ENCODE measurements at regions not wholly inside any gene's neighbourhood (a gene's known extent, or its start where the extent isn't known, plus 50 kb on each side); places are given as distances from the start of the nearest gene placed in this dataset.
A peak's percentile ranks its signal among the peaks of the same experiment; 100 is the strongest.

- WGBS, 4 donors, result 23 to 32% (median 28%) methylated on average over 5 of the region's 5 CpGs
- no peak for TF ChIP-seq POLR2A (IDR thresholded peaks at IDR 0.05)
- TF ChIP-seq CTCF (IDR thresholded peaks at IDR 0.05), result no peak
- Histone ChIP-seq H3K9me3 (no peaks in the 10 kb centered on the region), H3K36me3 (no peaks in the 10 kb centered on the region), H3K27me3 (peaks cover 0 to 17% (median 0%) of the 10 kb centered on the region in 9 donors), H3K4me1 (peaks cover 0 to 15% (median 0%) of the 10 kb centered on the region in 12 donors), H3K4me3 (no peak overlapping the region), H3K27ac (peak overlapping the region in 3 of 12 donors; percentile 28 to 44 (median 44))
- DNase-seq (peak in 2 of 5 donors; percentile 22 to 40), ATAC-seq (peak; percentile 70 to 86 (median 80))
- intact Hi-C loops (cut with DNase I), result no loop called here
Observed at GRCh38 chr7:69177461-69177861, 420.8 kb upstream of the AUTS2 start.

- Histone ChIP-seq H3K27ac (peak overlapping the region in 3 of 12 donors; percentile 28 to 44 (median 44)), H3K4me1 (peaks cover 0 to 15% (median under 1%) of the 10 kb centered on the region in 12 donors), H3K27me3 (peaks cover 0 to 14% (median 0%) of the 10 kb centered on the region in 9 donors), H3K4me3 (no peak overlapping the region), H3K36me3 (no peaks in the 10 kb centered on the region), H3K9me3 (no peaks in the 10 kb centered on the region)
- 28 to 36% (median 34%) methylated on average over 9 of the region's 9 CpGs for WGBS, 4 donors
- DNase-seq (no peak), ATAC-seq (peak; percentile 41 to 68 (median 60))
- no peak for TF ChIP-seq CTCF (IDR thresholded peaks at IDR 0.05)
- TF ChIP-seq POLR2A (IDR thresholded peaks at IDR 0.05), result no peak
- intact Hi-C loops (cut with DNase I), result no loop called here
Observed at GRCh38 chr7:69177941-69178494, 420.3 kb upstream of the AUTS2 start.

- Histone ChIP-seq H3K27ac (no peak overlapping the region), H3K4me3 (no peak overlapping the region), H3K9me3 (no peaks in the 10 kb centered on the region), H3K27me3 (peaks cover 0 to 6% (median 0%) of the 10 kb centered on the region in 9 donors), H3K4me1 (peaks cover 0 to 15% (median 1%) of the 10 kb centered on the region in 12 donors), H3K36me3 (no peaks in the 10 kb centered on the region)
- WGBS, 4 donors, result 0 to 43% (median 32%) methylated on average over 1 of the region's 1 CpG
- no peak for ATAC-seq
- intact Hi-C loops (cut with DNase I), result no loop called here
- no peak for DNase-seq
- TF ChIP-seq POLR2A (IDR thresholded peaks at IDR 0.05) (no peak), CTCF (IDR thresholded peaks at IDR 0.05) (no peak)
Observed at GRCh38 chr7:69180662-69181061, 417.6 kb upstream of the AUTS2 start.

GRCh38 chr7:69182596-69183467 lies 415.4 kb upstream of the AUTS2 start:
- Histone ChIP-seq H3K4me1 (peaks cover 0 to 8% (median 0%) of the 10 kb centered on the region in 12 donors), H3K27me3 (no peaks in the 10 kb centered on the region), H3K9me3 (peaks cover 0 to 4% (median 0%) of the 10 kb centered on the region in 12 donors), H3K36me3 (no peaks in the 10 kb centered on the region), H3K27ac (no peak overlapping the region), H3K4me3 (no peak overlapping the region)
- WGBS, 4 donors, result 68 to 73% (median 69%) methylated on average over 6 of the region's 6 CpGs
- no peak for ATAC-seq
- no peak for DNase-seq
- TF ChIP-seq POLR2A (IDR thresholded peaks at IDR 0.05) (no peak), CTCF (IDR thresholded peaks at IDR 0.05) (no peak)
- intact Hi-C loops (cut with DNase I), result no loop called here
